Osteocyte (in vitro differentiated cells): ENCODE measurements at regions not wholly inside any gene's neighbourhood (a gene's known extent, or its start where the extent isn't known, plus 50 kb on each side); places are given as distances from the start of the nearest gene placed in this dataset.
"Not testable (repeated sequence)": the region's sequence is repeated elsewhere in the genome, so short reads cannot be mapped to it uniquely, and the experiment has no call there.

ENCODE experiments used
- DNase-seq: peaks from one replicate; pipeline ENCODE4 v3.0.0; 2021; ENCODE audit warnings: mixed read lengths; ENCODE audit not compliant: unreplicated experiment; ENCODE audit errors: extremely low spot score
- H3K27ac Mint-ChIP-seq: one replicate; pipeline ENCODE4 v1.8.0; 2021; ENCODE audit warnings: mild to moderate bottlenecking, mixed read lengths; ENCODE audit not compliant: unreplicated experiment
- H3K27me3 Mint-ChIP-seq: one replicate; pipeline ENCODE4 v1.8.0; 2021; ENCODE audit warnings: mixed read lengths; ENCODE audit not compliant: unreplicated experiment
- H3K36me3 Mint-ChIP-seq: one replicate; pipeline ENCODE4 v1.8.0; 2021; ENCODE audit warnings: mixed read lengths; ENCODE audit not compliant: unreplicated experiment
- H3K4me1 Mint-ChIP-seq: one replicate; pipeline ENCODE4 v1.8.0; 2021; ENCODE audit warnings: mixed read lengths; ENCODE audit not compliant: unreplicated experiment
- H3K4me3 Mint-ChIP-seq: one replicate; pipeline ENCODE4 v1.8.0; 2021; ENCODE audit warnings: mild to moderate bottlenecking, moderate library complexity, mixed read lengths; ENCODE audit not compliant: unreplicated experiment
- H3K9me3 Mint-ChIP-seq: one replicate; pipeline ENCODE4 v1.8.0; 2021; ENCODE audit warnings: mixed read lengths; ENCODE audit not compliant: unreplicated experiment
- CTCF ChIP-seq: fragments of 200-600 bp; sonication (generic); IDR thresholded peaks from 2 replicates; pipeline ENCODE4 v1.5.0; 2021; ENCODE audit warnings: antibody characterized with exemption, mild to moderate bottlenecking, moderate library complexity

- no peaks in the 10 kb centered on the region for H3K27me3 Mint-ChIP-seq
- no peak overlapping the region for H3K4me3 Mint-ChIP-seq
- no peak for DNase-seq
- H3K9me3 Mint-ChIP-seq, result no peaks in the 10 kb centered on the region
- no peaks in the 10 kb centered on the region for H3K4me1 Mint-ChIP-seq
- H3K36me3 Mint-ChIP-seq, result no peaks in the 10 kb centered on the region
- H3K27ac Mint-ChIP-seq, result no peak overlapping the region
- no peak for TF ChIP-seq CTCF
Measured at GRCh38 chr14:38546932-38547551, 291.1 kb upstream of the CLEC14A start.

GRCh38 chr14:38544776-38545175, 288.9 kb upstream of the CLEC14A start:
- Mint-ChIP-seq H3K4me3 (no peak overlapping the region), H3K36me3 (no peaks in the 10 kb centered on the region), H3K27ac (no peak overlapping the region), H3K9me3 (no peaks in the 10 kb centered on the region), H3K27me3 (no peaks in the 10 kb centered on the region), H3K4me1 (no peaks in the 10 kb centered on the region)
- no peak for TF ChIP-seq CTCF
- no peak for DNase-seq

- not testable (repeated sequence) for H3K4me3 Mint-ChIP-seq, H3K4me1 Mint-ChIP-seq, H3K27ac Mint-ChIP-seq, H3K27me3 Mint-ChIP-seq, H3K36me3 Mint-ChIP-seq, DNase-seq, H3K9me3 Mint-ChIP-seq
Measured at GRCh38 chr14:38543851-38544250, 288.0 kb upstream of the CLEC14A start.

- H3K36me3 Mint-ChIP-seq, H3K27me3 Mint-ChIP-seq, H3K4me1 Mint-ChIP-seq, H3K9me3 Mint-ChIP-seq, DNase-seq, H3K27ac Mint-ChIP-seq, H3K4me3 Mint-ChIP-seq: not testable (repeated sequence)
Measured at GRCh38 chr14:38538053-38538452, 282.2 kb upstream of the CLEC14A start.

- no peak for TF ChIP-seq CTCF
- no peak overlapping the region for H3K4me3 Mint-ChIP-seq
- no peak for DNase-seq
Measured at GRCh38 chr14:38536376-38537038, 280.6 kb upstream of the CLEC14A start.

GRCh38 chr14:38528582-38528981, 272.7 kb upstream of the CLEC14A start:
- no peaks in the 10 kb centered on the region for H3K36me3 Mint-ChIP-seq

More at GRCh38 chr14:38536376-38537038, 280.6 kb upstream of the CLEC14A start:
- H3K36me3 Mint-ChIP-seq, result no peaks in the 10 kb centered on the region
- no peak overlapping the region for H3K27ac Mint-ChIP-seq
- no peaks in the 10 kb centered on the region for H3K9me3 Mint-ChIP-seq
- H3K27me3 Mint-ChIP-seq, result no peaks in the 10 kb centered on the region
- no peaks in the 10 kb centered on the region for H3K4me1 Mint-ChIP-seq

More at GRCh38 chr14:38528582-38528981, 272.7 kb upstream of the CLEC14A start:
- Mint-ChIP-seq H3K27ac (no peak overlapping the region), H3K4me3 (no peak overlapping the region), H3K9me3 (no peaks in the 10 kb centered on the region), H3K4me1 (no peaks in the 10 kb centered on the region), H3K27me3 (no peaks in the 10 kb centered on the region)
- no peak for TF ChIP-seq CTCF
- no peak for DNase-seq
